Kidney glomerular epithelial cell (primary cell): ENCODE measurements at regions not wholly inside any gene's neighbourhood (a gene's known extent, or its start where the extent isn't known, plus 50 kb on each side); places are given as distances from the start of the nearest gene placed in this dataset.

Experiments used
- DNase-seq: peaks from one replicate; lab custom pipeline; 2025; lab: John Stamatoyannopoulos, UW

DNA sequence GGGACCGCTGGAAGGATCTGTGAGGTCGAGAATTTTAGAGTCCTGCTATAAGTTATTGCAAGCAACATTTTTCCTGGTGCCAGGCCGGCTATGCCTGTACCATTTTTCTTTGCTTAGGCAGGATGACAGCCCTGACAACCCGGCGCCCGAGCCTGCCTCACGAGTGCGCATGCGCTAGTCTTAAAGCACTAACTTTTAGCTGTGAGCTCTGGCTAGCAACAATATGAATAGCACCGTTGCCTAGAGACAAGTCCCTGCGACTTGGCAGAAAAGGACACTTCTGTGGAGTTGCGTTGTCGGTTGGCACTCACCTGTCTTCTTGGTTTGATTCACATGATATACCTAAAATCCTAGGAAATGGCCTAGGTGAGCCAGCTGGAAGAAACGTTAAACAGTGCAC lies 663.4 kb upstream of the TSPY4 start:
- no peak for DNase-seq

DNA sequence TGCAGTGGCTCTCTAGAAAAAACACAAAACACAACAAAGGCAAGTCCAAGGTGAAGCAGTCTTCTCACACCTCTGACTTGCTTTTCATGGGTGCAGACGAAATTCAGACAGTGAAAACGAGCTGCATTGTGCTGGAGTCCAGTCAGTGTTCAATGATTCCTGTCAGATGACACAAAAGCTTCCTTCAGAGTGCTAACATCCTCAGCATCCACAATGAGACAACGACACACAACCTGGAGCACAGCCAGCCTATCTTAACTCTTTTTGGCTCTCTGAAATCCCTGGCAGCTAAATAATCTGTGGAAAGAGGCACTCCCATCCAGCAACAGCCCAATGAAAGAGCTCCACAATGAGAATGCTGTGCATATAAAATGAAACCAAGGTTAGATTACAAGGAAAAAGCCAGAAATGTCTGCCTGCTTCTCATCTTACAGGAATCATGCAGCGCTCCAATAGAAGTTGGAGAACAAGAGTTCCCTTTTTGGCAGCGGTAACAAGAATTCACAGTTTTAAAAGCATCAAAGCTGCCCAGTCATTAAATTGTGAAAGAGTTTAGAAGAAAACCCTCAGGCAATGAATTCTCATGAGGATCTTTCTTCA lies 659.8 kb upstream of the TSPY4 start:
- DNase-seq = no peak

DNA sequence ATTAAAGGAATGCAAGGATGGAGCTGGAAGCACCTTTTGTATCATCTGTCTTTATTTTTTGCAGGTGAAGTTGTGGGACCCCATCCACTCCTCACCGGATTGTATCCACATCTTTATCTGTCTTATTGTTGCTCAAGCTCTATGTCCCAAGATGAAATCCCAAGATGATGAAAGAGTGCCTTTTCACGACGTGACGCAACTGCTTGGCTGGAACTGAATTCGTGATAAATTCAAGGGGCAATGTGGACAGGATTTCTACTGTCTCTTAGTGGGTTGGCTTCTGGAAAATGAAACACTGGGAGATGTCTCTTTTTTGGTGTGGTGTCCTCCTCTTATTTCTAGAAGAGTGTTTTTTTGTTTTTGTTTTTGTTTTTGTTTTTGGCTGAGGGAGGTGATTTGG lies 650.1 kb upstream of the TSPY4 start:
- no peak for DNase-seq

DNA sequence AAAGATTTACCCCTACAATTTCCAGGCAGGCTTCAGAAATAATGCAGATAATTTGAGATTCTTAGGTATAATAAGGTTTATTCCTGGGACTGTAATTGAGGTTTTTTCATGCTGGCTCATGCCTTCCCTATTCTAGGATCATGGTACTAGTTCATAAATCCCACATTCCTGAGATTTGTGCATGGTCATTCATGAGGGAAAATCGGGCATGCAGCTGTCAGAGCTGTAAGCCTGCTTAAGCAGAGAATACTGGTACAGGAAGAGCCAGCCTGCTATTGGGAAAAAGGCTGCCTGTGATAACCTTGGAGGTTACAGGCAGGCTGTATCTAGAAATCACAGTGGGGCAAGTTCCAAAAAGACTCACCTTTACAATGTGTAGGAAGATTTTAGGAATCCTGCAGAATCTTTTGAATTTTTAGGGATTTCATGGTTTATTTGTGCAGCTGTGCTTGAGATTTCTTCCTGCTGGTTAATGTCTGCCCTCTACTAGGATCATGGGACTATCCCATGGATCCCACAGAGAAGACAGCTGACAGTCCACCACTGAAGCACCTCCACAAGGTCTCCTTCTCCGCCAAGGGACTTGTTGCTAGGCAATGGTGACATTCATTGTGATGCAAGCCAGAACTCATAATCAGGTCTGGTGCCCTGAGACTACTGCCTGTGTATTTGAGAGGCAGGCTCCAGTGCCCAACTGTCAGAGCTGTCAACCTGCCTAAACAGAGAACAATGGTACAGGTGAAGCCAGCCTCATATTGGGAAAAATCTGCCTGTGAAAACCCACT lies 646.2 kb upstream of the TSPY4 start:
- no peak for DNase-seq

DNA sequence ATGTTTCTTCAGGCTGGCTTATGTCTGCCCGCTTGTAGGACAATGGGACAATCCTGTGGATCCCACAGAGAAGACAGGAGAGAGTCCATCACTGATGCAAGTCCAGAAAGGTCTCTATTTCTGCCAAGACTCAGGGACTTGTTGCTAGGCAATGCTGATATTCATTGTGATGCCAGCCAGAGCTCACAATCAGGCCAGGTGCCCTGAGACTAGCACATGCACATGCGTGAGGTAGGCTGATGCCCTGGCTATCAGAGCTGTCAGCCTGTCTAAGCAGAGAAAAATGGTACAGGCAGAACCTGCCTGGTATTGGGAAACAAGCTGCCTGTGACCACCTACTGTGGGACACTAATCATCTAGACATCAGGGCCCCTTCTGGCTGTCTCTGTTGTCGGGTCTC lies 638.7 kb upstream of the TSPY4 start:
- DNase-seq = no peak

DNA sequence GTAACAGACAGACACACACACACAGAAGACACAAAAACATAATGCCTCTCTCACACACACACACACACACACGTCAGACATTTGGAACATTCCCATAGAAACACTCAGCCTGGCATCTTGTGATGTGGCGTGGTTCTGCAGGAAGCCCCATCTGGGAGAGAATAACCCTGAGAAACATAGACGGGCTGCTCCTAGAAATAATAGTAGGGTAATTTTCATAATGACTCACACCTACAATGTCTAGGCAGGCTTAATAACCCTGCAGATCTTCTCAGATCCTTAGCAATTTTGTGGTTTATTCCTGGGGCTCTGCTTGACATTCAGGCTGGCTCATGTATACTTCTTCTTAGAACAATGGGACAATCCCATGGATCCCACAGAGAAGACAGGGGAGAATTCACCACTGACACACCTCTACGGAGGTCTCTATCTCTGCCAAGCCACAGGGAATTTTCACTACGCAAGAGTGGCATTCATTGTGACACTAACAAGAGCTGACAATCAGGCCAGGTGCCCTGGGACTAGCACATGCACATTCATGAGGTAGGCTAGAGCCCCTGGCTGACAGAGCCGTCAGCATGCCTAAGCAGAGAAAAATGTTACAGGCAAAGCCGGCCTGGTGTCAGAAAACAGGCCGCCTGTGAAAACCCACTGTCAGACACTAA lies 631.5 kb upstream of the TSPY4 start:
- peak; percentile 3 for DNase-seq

DNA sequence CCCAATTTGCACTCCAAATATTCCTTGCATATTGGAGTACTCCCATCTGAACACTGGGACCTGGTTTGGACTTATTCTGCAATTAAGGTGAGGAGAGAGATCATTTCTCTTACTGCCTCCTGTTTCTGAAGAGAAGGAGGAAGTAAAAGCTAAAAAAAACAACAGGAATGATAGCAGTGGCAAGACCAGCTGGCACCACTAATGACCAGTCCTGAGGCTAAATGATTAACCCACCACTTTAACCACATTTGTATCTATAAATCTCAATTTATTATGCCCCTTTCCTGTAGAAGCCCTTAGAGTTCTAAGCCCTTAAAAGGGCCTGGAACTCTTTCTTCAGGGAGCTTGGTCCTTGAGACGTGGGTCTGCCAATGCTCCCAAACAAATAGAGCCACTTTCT lies 625.0 kb upstream of the TSPY4 start:
- peak; percentile 79 for DNase-seq

DNA sequence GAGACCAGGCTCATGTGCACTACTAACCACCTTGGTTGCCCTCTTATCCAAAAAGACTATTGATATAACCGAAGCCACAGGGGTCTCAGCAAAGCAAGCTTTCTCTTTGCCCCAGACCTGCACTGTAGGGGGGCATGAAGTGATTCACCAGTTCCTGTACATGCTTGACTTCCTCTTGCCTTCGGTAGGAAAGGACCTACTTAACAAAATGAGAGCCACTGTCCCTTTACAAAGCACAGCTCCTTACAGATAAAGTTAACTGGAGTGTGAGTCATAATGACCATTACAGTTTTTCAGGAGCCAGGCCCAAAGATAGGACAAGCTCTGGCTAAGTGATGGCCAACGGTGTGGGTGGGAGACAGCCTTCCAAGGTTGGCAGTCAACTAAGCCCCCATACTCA lies 622.0 kb upstream of the TSPY4 start:
- DNase-seq = no peak

DNA sequence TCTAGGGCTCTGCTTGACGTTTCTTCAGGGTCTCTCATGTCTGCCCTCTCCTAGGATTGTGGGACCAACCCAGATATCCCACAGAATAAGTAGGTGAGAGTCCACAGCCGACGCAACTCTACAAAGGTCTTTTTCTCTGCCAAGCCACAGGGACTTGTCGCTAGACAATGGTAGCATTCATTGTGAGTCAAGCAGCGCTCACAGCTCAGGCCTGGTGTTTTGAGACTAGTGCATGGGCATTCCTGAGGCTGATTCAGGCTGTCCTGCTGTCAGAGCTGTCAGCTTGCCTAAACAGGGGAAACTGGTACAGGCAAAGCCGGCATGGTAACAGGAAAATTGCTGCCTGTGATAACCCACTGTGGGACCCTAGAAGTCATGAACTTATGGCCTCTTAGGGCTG lies 610.6 kb upstream of the TSPY4 start:
- DNase-seq = no peak

DNA sequence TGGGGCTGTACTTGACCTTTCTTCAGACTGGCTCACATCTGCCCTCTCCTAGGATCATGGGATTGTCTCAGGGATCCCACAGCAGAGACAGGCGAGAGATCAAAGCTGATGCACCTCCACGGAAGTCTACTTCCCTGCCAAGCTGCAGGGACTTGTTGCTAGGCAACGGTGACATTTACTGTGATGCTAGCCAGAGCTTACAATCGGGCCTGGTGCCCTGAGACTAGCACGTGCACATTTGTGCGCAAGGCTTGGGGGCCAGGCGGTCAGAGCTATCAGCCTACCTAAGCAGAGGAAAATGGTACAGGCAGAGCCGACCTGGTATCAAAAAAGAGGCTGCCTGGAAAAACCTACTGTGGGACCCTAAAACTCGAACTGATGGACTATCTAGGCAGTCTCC lies 607.3 kb upstream of the TSPY4 start:
- no peak for DNase-seq

DNA sequence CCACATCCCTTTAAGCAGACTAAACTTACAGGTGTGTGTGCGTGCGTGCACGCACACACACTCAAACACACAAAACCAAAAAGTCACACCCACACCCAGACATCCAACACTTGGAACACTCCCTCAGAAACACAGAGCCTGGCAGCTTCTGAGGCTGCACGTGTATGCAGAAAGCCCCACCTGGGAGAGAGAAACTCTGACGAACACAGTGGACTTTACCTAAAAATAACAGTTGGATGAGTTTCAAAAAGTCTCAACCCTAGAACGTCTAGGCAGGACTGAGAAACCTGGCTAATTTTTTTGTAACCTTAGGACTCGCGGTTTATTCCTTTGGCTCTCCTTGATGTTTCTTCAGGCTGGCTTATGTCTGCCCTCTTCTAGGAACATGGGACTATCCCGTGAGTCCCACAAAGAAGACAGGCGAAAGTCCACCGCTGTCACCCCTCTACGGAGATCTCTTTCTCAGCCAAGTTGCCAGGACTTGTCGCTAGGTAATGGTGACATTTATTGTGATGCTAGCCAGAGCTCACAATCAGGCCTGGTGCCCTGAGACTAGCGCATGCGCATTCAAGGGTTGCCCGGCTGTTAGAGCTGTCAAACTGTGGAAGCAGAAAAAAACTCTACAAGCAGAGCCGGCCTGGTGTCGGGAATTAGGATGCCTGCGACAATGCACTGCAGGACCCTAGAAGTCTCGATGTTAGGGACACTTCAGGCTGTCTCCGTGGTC lies 595.8 kb upstream of the TSPY4 start:
- no peak for DNase-seq

DNA sequence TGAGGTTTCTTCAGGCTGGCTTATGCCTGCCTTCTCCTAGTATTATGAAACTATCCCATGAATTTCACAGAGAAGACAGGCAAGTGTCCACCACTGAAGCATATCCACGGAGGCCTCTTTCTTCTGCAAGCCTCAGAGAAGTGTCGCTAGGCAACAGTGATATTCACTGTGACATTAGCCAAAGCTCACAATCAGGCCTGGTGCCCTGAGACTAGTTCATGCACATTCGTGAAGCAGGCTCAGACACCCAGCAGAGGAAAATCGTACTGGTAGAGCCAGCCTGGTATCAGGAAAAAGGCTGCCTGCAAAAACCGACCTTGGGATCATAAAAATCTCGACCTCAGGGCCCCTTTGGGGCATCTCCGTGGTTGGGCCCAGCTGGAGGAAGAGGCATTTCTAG lies 573.1 kb upstream of the TSPY4 start:
- no peak for DNase-seq

DNA sequence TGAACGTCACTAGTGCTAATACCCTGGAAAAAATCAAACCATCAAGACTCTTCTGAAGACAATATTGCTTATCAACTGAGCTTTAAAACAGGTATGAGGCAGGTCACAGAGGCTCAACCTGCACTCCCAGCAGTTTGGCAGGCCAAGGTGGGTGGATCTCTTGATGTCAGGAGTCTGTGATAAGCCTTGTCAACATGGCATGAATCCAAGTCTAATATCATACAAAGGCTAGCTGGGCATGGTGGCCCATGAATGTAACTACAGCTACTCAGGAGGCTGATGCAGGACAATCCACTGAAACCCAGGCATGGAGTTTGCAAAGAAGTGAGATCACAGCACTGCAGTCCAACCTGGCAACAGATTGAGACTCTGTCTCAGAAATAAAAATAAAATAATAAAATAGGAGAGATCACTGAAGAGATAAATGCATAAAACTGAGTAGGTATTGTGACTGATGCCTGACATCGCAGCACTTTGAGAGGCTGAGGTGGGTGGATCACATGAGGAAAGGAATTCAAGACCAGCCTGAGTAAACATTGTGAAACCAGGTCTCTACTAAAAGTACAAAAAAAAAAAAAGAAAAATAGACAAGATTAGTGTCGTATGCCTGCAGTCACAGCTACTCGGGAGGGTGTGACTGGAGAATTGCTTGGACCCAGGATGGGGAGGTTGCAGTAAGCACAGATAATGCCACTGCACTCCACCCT lies 555.9 kb upstream of the TSPY4 start:
- DNase-seq = no peak

DNA sequence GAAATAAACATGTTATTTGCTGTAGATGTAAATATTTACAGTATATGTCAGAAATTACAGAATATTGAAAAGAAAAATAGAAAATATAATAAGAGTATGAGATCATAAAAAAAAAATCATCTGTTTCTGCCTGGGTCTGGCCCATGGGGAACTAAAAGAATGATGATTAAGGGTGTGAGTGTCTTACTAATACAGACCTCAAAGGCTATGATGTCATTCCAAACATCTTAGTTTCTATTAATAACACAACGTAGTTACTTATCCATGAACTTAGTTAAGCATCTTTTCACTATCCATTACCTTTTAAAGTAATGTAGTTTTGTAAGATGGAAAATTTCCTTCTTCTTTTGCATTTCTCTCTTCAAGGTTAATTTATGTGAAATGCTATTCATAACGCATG lies 542.7 kb upstream of the TSPY4 start:
- DNase-seq = peak; percentile 37

DNA sequence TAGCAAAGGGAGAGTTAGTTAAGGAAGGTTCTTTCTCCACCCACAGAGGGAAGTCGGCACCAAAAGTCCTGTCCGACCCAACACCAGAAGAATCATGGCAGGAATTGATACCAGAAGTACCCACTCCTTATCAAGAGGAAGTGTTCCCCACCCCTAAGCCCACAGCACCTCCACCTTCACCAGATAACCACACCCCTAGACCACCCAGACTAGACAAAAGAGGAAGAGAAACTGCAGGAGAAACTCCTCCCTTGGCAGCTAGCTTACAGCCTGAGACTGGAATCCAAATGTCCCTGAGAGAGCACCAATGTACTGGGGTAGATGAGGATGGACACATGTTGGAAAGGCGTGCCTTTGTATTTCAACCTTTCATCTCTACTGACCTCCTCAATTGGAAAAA lies 532.9 kb upstream of the TSPY4 start:
- no peak for DNase-seq

DNA sequence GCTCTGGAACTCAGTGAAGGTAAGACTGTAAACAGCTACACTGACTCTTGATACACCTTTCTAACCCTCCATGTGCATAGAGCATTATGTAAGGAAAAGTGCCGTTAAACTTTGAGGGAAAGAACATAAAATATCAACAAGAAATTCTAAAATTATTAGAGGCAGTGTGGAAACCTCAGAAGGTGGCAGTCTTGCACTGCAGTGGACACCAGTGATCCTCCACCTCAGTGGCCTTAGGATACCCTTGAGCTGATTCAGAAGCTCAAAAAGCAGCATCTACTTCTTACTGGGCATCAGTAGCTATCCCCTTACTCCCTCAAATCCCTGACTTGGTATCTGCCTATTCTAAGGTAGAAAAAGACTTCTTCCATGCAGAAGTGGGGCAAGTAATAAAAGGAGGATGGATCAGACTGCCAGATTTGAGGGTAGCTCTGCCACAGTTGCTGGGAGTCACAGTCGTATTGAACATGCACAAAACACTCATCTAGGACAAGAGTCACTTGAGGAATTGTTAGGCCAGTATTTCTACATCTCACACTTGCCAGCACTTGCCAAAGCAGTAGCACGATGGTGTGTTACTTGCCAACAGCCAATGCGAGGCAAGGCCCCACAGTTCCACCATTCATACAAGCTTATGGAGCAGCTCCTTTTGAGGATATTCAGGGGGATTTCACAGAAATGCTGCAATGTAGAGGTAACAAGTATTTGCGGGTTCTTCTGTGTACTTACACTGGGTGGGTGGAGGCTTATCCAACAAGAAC lies 529.4 kb upstream of the TSPY4 start:
- DNase-seq = no peak

DNA sequence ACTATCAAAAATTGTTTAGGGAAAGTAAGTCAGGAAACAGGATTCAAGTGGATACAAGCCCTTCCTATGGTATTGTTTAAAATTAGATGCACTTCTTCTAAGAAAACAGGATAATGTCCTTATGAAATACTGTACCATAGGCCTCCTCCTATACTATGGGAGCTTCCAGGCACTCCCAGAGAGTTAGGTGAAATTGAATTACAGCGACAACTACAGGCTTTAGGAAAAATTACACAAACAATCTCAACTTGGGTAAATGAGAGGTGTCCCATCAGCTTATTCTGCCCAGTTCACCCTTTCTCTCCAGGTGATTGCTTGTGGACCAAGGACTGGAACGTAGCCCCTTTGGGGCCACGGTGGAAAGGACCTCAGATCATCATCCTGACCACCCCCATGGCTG lies 528.7 kb upstream of the TSPY4 start:
- no peak for DNase-seq

DNA sequence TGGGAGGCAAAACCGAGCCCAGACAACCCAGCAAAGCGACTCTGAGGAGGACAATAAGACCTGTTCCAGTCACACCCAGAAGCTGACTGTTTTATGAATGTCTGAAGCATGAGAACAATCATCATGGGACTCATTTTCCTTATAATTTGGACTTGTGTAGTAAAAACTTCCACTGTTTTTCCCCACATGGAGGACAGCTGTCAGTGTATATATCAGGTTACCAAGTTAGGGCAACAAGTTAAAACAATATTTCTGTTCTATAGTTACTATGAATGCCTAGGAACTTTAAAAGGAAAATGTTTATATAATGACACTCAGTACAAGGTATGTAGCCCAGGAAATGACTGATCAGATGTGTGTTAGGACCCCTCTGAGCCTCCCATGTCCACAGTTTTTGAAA lies 528.2 kb upstream of the TSPY4 start:
- DNase-seq = no peak

DNA sequence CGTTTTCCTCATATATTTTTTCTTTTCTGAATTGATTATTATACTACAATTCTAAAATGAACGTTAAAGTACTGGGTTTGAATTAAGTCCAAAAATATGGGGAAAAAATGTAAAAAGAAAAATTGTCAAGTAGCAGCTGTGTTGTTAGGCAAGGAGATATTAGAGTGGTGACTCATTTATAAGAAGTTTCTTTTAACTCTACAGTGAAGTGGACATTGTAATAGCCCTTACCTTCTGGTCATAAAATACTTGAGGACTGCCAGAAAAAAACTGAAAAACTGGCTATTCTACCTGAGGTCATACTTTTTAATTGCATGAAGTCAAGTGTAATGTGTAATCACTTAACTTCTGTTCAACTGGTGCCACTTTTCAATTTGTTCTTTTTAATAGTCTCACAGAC lies 523.1 kb upstream of the TSPY4 start:
- no peak for DNase-seq

DNA sequence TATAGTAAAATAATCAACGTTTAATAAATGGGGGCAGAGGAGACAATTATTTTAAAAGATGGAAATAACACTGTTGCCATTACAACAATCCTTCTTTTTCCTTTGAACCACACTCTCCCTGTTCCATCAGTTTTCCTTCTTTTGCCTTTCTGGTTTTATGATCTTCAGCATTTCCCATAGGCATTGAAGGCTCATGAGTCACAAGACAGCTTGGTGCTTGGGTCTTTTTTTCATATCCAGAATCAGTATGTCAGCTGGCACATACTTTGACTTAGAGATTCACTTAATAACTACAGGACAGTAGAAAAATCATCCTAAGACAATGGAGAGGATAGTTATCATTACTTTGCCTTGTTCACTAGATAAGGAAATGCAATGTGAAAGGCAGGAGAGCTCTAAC lies 521.6 kb upstream of the TSPY4 start:
- DNase-seq = no peak

DNA sequence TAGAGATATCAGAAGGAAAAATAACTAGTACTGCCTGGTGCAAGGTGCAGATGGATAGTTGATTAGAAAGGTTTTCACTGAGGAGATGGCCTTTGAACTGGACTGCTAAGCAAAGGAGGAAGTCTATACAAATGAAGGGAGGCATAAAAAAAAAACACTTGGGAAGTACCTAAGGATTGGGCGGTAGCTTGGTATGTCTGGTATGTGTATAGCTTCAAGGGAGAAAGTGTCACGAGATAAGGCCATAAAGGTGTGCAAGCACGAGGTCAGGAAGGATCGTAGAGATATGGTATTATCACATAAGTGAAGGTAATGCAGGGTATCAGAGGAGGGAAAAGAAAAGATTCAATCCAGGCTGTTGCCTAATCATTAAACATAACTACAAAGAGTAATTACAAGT lies 517.2 kb upstream of the TSPY4 start:
- no peak for DNase-seq

DNA sequence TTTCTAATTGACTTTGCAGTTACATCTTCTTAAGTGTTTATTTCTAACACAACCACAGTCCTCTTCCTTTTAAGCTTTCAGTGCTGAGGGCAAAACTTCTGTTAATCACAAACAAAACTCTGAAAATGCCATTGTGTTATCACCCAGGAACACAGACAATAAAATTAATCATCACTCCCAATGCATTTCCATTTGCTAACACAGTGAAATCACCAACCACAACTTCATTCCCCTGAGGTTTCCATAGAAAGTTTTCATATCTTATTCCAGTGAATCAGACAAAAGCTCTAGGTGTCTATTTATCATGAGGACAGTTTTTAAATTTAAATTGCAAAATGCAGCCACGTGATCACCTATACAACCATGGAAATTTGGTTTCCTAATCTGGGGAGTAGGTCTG lies 516.2 kb upstream of the TSPY4 start:
- peak; percentile 45 for DNase-seq
